OCI-LY7 (cell line): ENCODE measurements at regions not wholly inside any gene's neighbourhood (a gene's known extent, or its start where the extent isn't known, plus 50 kb on each side); places are given as distances from the start of the nearest gene placed in this dataset.

Experiments
- BruUV-seq: library from RNA; stranded (reverse); fragments of 400-500 nt; replicated peaks from 2 replicates; lab custom pipeline; 2021; lab: Mats Ljungman, UMichigan
- CTCF ChIA-PET: fragments of 300-600 bp; sonication (Branson Sonifier 250); formaldehyde crosslinking; loops from one replicate; lab custom pipeline; 2022; ENCODE audit warnings: antibody characterized with exemption; ENCODE audit not compliant: unreplicated experiment; lab: Charles Lee
- POLR2A ChIA-PET: fragments of 300-600 bp; sonication (Branson Sonifier 250); formaldehyde crosslinking; loops from one replicate; lab custom pipeline; 2022; ENCODE audit warnings: antibody characterized with exemption; lab: Charles Lee
- DNase-seq: peaks from one replicate; pipeline ENCODE4 v3.0.0-alpha.2; 2015; ENCODE audit warnings: low spot score
- H2AFZ ChIP-seq: fragments of 200-600 bp; sonication (generic), shearing (Covaris generic); 2 replicates; pipeline ENCODE4 v1.6.1; 2014; ENCODE audit warnings: mild to moderate bottlenecking, antibody characterized with exemption, low read length, moderate library complexity
- H3K27ac ChIP-seq: fragments of 200-600 bp; sonication (generic); 2 replicates; pipeline ENCODE4 v1.5.1; 2014; ENCODE audit warnings: mixed run types, low read depth, mild to moderate bottlenecking, moderate library complexity, low read length, inconsistent platforms; ENCODE audit not compliant: poor library complexity, severe bottlenecking
- H3K36me3 ChIP-seq: fragments of 200-600 bp; sonication (generic); 2 replicates; pipeline ENCODE4 v1.6.1; 2014; ENCODE audit warnings: mild to moderate bottlenecking, antibody characterized with exemption, low read length, moderate library complexity, mixed read lengths; ENCODE audit not compliant: insufficient read depth
- H3K4me1 ChIP-seq: fragments of 200-600 bp; sonication (generic); 2 replicates; pipeline ENCODE4 v1.5.1; 2014; ENCODE audit warnings: mild to moderate bottlenecking, low read length; ENCODE audit not compliant: insufficient read depth, poor library complexity, severe bottlenecking
- H3K4me2 ChIP-seq: fragments of 200-600 bp; sonication (generic); 2 replicates; pipeline ENCODE4 v1.6.1; 2014; ENCODE audit warnings: mild to moderate bottlenecking, low read length
- H3K4me3 ChIP-seq: fragments of 200-600 bp; sonication (generic); 2 replicates; pipeline ENCODE4 v1.5.1; 2014; ENCODE audit warnings: mild to moderate bottlenecking, low read depth, low read length; ENCODE audit not compliant: poor library complexity, severe bottlenecking
- H3K79me2 ChIP-seq: fragments of 200-600 bp; sonication (generic); 2 replicates; pipeline ENCODE4 v1.6.1; 2016; ENCODE audit warnings: low read depth, mild to moderate bottlenecking, low read length, moderate library complexity, mixed read lengths; ENCODE audit not compliant: insufficient read depth
- H3K9me2 ChIP-seq: fragments of 200-600 bp; sonication (generic); 2 replicates; pipeline ENCODE4 v1.6.1; 2016; ENCODE audit warnings: mild to moderate bottlenecking, low read length, mixed read lengths; ENCODE audit not compliant: insufficient read depth
- H3K9me3 ChIP-seq: fragments of 200-600 bp; sonication (generic); 2 replicates; pipeline ENCODE4 v1.6.1; 2014; ENCODE audit warnings: mild to moderate bottlenecking, mixed run types, low read length, mixed read lengths
- H4K20me1 ChIP-seq: fragments of 200-600 bp; sonication (generic); 2 replicates; pipeline ENCODE4 v1.6.1; 2014; ENCODE audit warnings: mild to moderate bottlenecking, antibody characterized with exemption, low read length, moderate library complexity, mixed read lengths; ENCODE audit not compliant: insufficient read depth
- EZH2phosphoT487 ChIP-seq: fragments of 200-600 bp; sonication (generic); IDR thresholded peaks from 2 replicates; pipeline ENCODE4 v1.6.1; 2018; ENCODE audit warnings: low read depth, borderline replicate concordance, mild to moderate bottlenecking, mixed run types, antibody characterized with exemption, low read length, moderate library complexity, mixed read lengths
- intact Hi-C: fragments of 100-400 bp; cut with micrococcal nuclease; formaldehyde crosslinking; loops from one replicate; pipeline ENCODE4 v1.10.0; 2022; ENCODE audit not compliant: unreplicated experiment
- TF ChIP-seq, protein P1 (sequence below): fragments of 200-600 bp; sonication (generic); conservative IDR thresholded peaks from 2 replicates; pipeline ENCODE4 v1.5.1; 2014; ENCODE audit warnings: mild to moderate bottlenecking, antibody characterized with exemption, low read length, moderate library complexity, mixed read lengths

DNA sequence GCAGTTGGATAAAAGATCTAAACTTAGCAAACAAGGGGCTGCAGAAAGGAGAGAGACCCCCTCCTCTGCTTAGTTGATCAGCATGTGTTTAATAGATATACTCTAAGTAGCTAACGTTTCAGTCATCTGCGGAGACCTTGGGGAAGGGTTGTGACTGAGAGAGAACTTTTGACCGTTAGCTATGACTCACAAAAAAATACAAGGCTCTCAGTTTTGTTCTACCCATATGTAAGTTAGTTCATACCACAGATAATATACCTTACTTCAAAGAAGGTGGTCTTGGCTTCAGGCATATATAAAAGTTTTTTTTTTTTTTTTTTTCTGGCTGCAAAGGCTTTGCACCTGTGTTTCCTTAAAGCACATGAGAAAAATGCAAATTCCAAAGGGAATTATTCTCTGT is 258.9 kb downstream of the GJA1 start:
- intact Hi-C loops, result no loop called here
- no peak for TF ChIP-seq EZH2phosphoT487
- TF ChIP-seq, protein P1, sequence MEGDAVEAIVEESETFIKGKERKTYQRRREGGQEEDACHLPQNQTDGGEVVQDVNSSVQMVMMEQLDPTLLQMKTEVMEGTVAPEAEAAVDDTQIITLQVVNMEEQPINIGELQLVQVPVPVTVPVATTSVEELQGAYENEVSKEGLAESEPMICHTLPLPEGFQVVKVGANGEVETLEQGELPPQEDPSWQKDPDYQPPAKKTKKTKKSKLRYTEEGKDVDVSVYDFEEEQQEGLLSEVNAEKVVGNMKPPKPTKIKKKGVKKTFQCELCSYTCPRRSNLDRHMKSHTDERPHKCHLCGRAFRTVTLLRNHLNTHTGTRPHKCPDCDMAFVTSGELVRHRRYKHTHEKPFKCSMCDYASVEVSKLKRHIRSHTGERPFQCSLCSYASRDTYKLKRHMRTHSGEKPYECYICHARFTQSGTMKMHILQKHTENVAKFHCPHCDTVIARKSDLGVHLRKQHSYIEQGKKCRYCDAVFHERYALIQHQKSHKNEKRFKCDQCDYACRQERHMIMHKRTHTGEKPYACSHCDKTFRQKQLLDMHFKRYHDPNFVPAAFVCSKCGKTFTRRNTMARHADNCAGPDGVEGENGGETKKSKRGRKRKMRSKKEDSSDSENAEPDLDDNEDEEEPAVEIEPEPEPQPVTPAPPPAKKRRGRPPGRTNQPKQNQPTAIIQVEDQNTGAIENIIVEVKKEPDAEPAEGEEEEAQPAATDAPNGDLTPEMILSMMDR, result no peak
- no TSS peak for BruUV-seq
- Histone ChIP-seq H2AFZ (no peak overlapping the region), H4K20me1 (no peaks in the 10 kb centered on the region), H3K79me2 (no peaks in the 10 kb centered on the region), H3K4me1 (no peaks in the 10 kb centered on the region), H3K9me3 (no peaks in the 10 kb centered on the region), H3K27ac (no peak overlapping the region), H3K36me3 (no peaks in the 10 kb centered on the region), H3K4me2 (no peak overlapping the region), H3K4me3 (no peak overlapping the region), H3K9me2 (no peaks in the 10 kb centered on the region)
- DNase-seq, result no peak
- ChIA-PET POLR2A (interaction anchor here (0.7 kb wide), 1 partner anchor 193 kb away, joined by 4 read pairs; no protein-coding TSS in a partner anchor), CTCF (no interaction called here)

DNA sequence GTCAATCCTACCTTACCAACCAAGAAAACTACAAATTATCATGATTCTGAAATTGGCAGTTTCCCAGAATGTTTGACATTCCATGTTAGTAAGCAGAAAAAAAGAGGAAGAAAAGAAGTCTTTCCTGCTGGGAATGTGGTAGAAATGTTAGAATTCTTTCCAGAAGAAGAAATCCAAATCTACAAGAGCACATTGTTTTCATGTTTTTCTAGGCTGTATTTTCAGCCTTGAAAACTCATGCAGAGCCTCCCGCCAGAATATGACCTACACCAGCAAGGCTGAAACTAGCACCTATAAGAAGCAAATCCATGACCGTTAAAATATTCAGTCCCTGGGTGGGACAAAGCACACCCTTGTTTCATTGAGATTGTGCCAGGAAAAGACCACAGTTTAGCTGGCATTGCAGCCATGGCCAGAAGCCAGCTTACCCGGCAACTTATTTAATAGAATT is 259.4 kb downstream of the GJA1 start:
- DNase-seq, result no peak
- no peaks in the 10 kb centered on the region for H3K79me2 ChIP-seq
- no peak overlapping the region for H3K4me3 ChIP-seq
- H2AFZ ChIP-seq, result no peak overlapping the region
- H3K4me1 ChIP-seq, result no peaks in the 10 kb centered on the region
- TF ChIP-seq, protein P1, result no peak
- no peak for TF ChIP-seq EZH2phosphoT487
- no peaks in the 10 kb centered on the region for H3K9me2 ChIP-seq
- H3K36me3 ChIP-seq, result no peaks in the 10 kb centered on the region
- POLR2A ChIA-PET, result no interaction called here
- H4K20me1 ChIP-seq, result no peaks in the 10 kb centered on the region
- no peak overlapping the region for H3K4me2 ChIP-seq
- CTCF ChIA-PET, result no interaction called here
- H3K9me3 ChIP-seq, result no peaks in the 10 kb centered on the region
- intact Hi-C loops, result no loop called here
- H3K27ac ChIP-seq, result no peak overlapping the region
- no TSS peak for BruUV-seq

DNA sequence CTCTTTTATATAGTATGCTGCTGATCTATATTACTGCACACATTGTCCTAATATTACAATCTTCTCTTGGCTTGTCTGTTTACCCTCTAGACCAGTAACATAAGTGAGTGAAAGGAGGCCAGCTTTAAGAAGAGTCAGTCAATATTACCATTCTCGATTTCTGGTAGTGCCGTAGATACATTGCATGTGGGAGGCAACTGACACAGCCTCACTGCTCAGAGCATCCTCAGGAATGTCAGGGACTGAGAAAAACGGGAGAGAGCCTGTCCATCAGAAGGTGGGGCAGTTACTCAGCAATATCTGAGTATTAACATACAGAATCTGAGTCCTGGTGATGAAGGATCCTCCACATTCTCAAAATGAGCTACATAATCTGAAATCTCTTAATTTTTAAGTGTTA is 259.9 kb downstream of the GJA1 start:
- Histone ChIP-seq H3K27ac (no peak overlapping the region), H3K4me2 (no peak overlapping the region), H3K36me3 (no peaks in the 10 kb centered on the region), H2AFZ (no peak overlapping the region), H3K79me2 (no peaks in the 10 kb centered on the region), H4K20me1 (no peaks in the 10 kb centered on the region), H3K9me2 (no peaks in the 10 kb centered on the region), H3K4me3 (no peak overlapping the region), H3K4me1 (no peaks in the 10 kb centered on the region), H3K9me3 (no peaks in the 10 kb centered on the region)
- intact Hi-C loops, result no loop called here
- TF ChIP-seq, protein P1, result no peak
- TF ChIP-seq EZH2phosphoT487, result no peak
- ChIA-PET POLR2A (no interaction called here), CTCF (no interaction called here)
- DNase-seq, result no peak
- BruUV-seq, result no TSS peak
